Neural progenitor cell (in vitro differentiated cells): ENCODE measurements at regions not wholly inside any gene's neighbourhood (a gene's known extent, or its start where the extent isn't known, plus 50 kb on each side); places are given as distances from the start of the nearest gene placed in this dataset.
A peak's percentile ranks its signal among the peaks of the same experiment; 100 is the strongest.

Source experiments
- DNase-seq: peaks from one replicate; pipeline ENCODE4 v3.0.0-alpha.2; 2016; ENCODE audit warnings: low spot score
- H2AFZ ChIP-seq: fragments of 200-600 bp; sonication (generic); replicated peaks from 2 replicates; pipeline ENCODE4 v1.6.1; 2016; ENCODE audit warnings: antibody characterized with exemption
- H3F3A ChIP-seq: fragments of 200-600 bp; sonication (generic); 2 replicates; pipeline ENCODE4 v1.6.1; 2016; ENCODE audit warnings: antibody characterized with exemption, low read depth
- H3K27ac ChIP-seq: fragments of 200-600 bp; sonication (generic); 2 replicates; pipeline ENCODE4 v1.5.1; 2016; ENCODE audit warnings: mild to moderate bottlenecking
- H3K27me3 ChIP-seq: fragments of 200-600 bp; sonication (generic); 2 replicates; pipeline ENCODE4 v1.6.1; 2016; ENCODE audit warnings: mild to moderate bottlenecking, moderate library complexity
- H3K36me3 ChIP-seq: fragments of 200-600 bp; sonication (generic); 2 replicates; pipeline ENCODE4 v1.5.1; 2016
- H3K4me1 ChIP-seq: fragments of 200-600 bp; sonication (generic); 2 replicates; pipeline ENCODE4 v1.6.1; 2016; ENCODE audit warnings: mixed run types
- H3K4me2 ChIP-seq: fragments of 200-600 bp; sonication (generic); 2 replicates; pipeline ENCODE4 v1.6.1; 2016
- H3K4me3 ChIP-seq: fragments of 200-600 bp; sonication (generic); 2 replicates; pipeline ENCODE4 v1.5.1; 2016
- H3K79me2 ChIP-seq: fragments of 200-600 bp; sonication (generic); 2 replicates; pipeline ENCODE4 v1.6.1; 2016; ENCODE audit warnings: low read depth
- H3K9ac ChIP-seq: fragments of 200-600 bp; sonication (generic); 2 replicates; pipeline ENCODE4 v1.6.1; 2016
- H3K9me3 ChIP-seq: fragments of 200-600 bp; sonication (generic); 2 replicates; pipeline ENCODE4 v1.5.1; 2016; ENCODE audit warnings: low read depth
- H4K20me1 ChIP-seq: fragments of 200-600 bp; sonication (generic); 2 replicates; pipeline ENCODE4 v1.6.1; 2016; ENCODE audit warnings: low read depth
- H3K27ac Mint-ChIP-seq: 3 replicates; pipeline ENCODE4 v1.8.0; 2021; ENCODE audit warnings: mixed read lengths
- H3K27me3 Mint-ChIP-seq: 2 replicates; pipeline ENCODE4 v1.8.0; 2022; ENCODE audit warnings: low read depth, mild to moderate bottlenecking, inconsistent platforms, moderate library complexity, mixed read lengths; ENCODE audit not compliant: insufficient read depth
- H3K36me3 Mint-ChIP-seq: 3 replicates; pipeline ENCODE4 v1.8.0; 2021; ENCODE audit warnings: mixed read lengths
- H3K4me1 Mint-ChIP-seq: 3 replicates; pipeline ENCODE4 v1.8.0; 2021; ENCODE audit warnings: mixed read lengths
- H3K4me3 Mint-ChIP-seq: 3 replicates; pipeline ENCODE4 v1.8.0; 2021; ENCODE audit warnings: mild to moderate bottlenecking, moderate library complexity, mixed read lengths
- H3K9me3 Mint-ChIP-seq: 3 replicates; pipeline ENCODE4 v1.8.0; 2020; ENCODE audit warnings: mixed read lengths
- CTCF ChIP-seq: fragments of 200-600 bp; sonication (generic); IDR thresholded peaks from 2 replicates; pipeline ENCODE4 v1.5.1; 2017; ENCODE audit warnings: antibody characterized with exemption, mild to moderate bottlenecking
- EZH2 ChIP-seq: fragments of 200-600 bp; sonication (generic); IDR thresholded peaks from 2 replicates; pipeline ENCODE4 v1.6.1; 2017; ENCODE audit warnings: antibody characterized with exemption, mild to moderate bottlenecking, moderate library complexity
- EZH2phosphoT487 ChIP-seq: fragments of 200-600 bp; sonication (generic); IDR thresholded peaks from 2 replicates; pipeline ENCODE4 v1.6.1; 2017; ENCODE audit warnings: antibody characterized with exemption

- Mint-ChIP-seq H3K4me3 (no peak overlapping the region), H3K36me3 (peaks cover 25% of the 10 kb centered on the region), H3K27ac (no peak overlapping the region), H3K27me3 (peaks cover 11% of the 10 kb centered on the region), H3K9me3 (peaks cover 35% of the 10 kb centered on the region), H3K4me1 (peaks cover 32% of the 10 kb centered on the region)
- Histone ChIP-seq H2AFZ (no peak overlapping the region), H3F3A (no peaks in the 10 kb centered on the region), H4K20me1 (no peaks in the 10 kb centered on the region), H3K27me3 (no peaks in the 10 kb centered on the region), H3K9me3 (no peaks in the 10 kb centered on the region), H3K4me1 (peaks cover 4% of the 10 kb centered on the region), H3K4me3 (no peak overlapping the region), H3K4me2 (no peak overlapping the region), H3K9ac (no peak overlapping the region), H3K27ac (no peak overlapping the region), H3K79me2 (no peaks in the 10 kb centered on the region), H3K36me3 (no peaks in the 10 kb centered on the region)
- no peak for DNase-seq
- TF ChIP-seq CTCF (no peak), EZH2phosphoT487 (no peak), EZH2 (no peak)
Observed at GRCh38 chr4:4595252-4595651, 53.4 kb upstream of the STX18 start.

GRCh38 chr4:4594285-4594920 lies 52.6 kb upstream of the STX18 start:
- H3F3A ChIP-seq: no peaks in the 10 kb centered on the region

GRCh38 chr4:4593596-4594284 lies 51.9 kb upstream of the STX18 start:
- peaks cover 35% of the 10 kb centered on the region for H3K9me3 Mint-ChIP-seq
- no peak for DNase-seq
- Histone ChIP-seq H3K79me2 (no peaks in the 10 kb centered on the region), H4K20me1 (no peaks in the 10 kb centered on the region), H3F3A (no peaks in the 10 kb centered on the region), H3K27ac (no peak overlapping the region), H3K36me3 (no peaks in the 10 kb centered on the region), H3K9ac (no peak overlapping the region), H3K4me3 (no peak overlapping the region), H3K4me1 (peaks cover 4% of the 10 kb centered on the region), H3K9me3 (no peaks in the 10 kb centered on the region), H2AFZ (no peak overlapping the region), H3K27me3 (no peaks in the 10 kb centered on the region), H3K4me2 (no peak overlapping the region)
- H3K4me3 Mint-ChIP-seq: no peak overlapping the region
- TF ChIP-seq EZH2 (no peak), EZH2phosphoT487 (no peak), CTCF (no peak)
- peaks cover 25% of the 10 kb centered on the region for H3K36me3 Mint-ChIP-seq
- H3K4me1 Mint-ChIP-seq: peaks cover 33% of the 10 kb centered on the region
- H3K27me3 Mint-ChIP-seq: peaks cover 11% of the 10 kb centered on the region
- H3K27ac Mint-ChIP-seq: peak overlapping the region; percentile 25

More at GRCh38 chr4:4594285-4594920, 52.6 kb upstream of the STX18 start:
- Histone ChIP-seq H3K79me2 (no peaks in the 10 kb centered on the region), H3K27ac (no peak overlapping the region), H3K9me3 (no peaks in the 10 kb centered on the region), H2AFZ (no peak overlapping the region), H3K4me2 (no peak overlapping the region), H3K9ac (no peak overlapping the region), H3K36me3 (no peaks in the 10 kb centered on the region), H3K27me3 (no peaks in the 10 kb centered on the region), H3K4me3 (no peak overlapping the region), H3K4me1 (peaks cover 4% of the 10 kb centered on the region), H4K20me1 (no peaks in the 10 kb centered on the region)
- peaks cover 33% of the 10 kb centered on the region for H3K4me1 Mint-ChIP-seq
- DNase-seq: no peak
- TF ChIP-seq EZH2 (no peak), CTCF (no peak), EZH2phosphoT487 (no peak)
- H3K9me3 Mint-ChIP-seq: peaks cover 35% of the 10 kb centered on the region
- peaks cover 25% of the 10 kb centered on the region for H3K36me3 Mint-ChIP-seq
- no peak overlapping the region for H3K4me3 Mint-ChIP-seq
- peak overlapping the region; percentile 19 for H3K27ac Mint-ChIP-seq
- peaks cover 11% of the 10 kb centered on the region for H3K27me3 Mint-ChIP-seq
